ENCODE measurements at regions not wholly inside any gene's neighbourhood (a gene's known extent, or its start where the extent isn't known, plus 50 kb on each side); places are given as distances from the start of the nearest gene placed in this dataset.

DNA sequence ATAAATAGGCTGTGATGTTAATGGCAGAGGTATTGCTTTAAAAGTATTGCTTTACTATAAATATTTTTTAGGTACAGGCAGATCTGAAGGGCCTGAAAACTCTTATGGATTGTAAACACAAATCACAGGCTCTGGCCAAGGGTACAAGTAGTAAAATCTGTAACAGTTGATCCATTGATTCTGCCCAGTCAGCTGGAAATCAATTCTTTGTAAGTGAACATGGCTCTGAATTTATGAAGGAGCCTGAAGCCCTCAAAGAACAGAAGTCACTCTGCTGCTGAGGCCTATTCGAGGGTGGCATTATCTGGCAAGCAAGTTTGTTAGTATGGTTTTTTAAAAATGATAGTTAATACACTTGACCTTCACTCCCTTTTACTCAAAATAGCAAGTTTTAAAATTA is 834.0 kb upstream of the TMPRSS15 start:
- Histone ChIP-seq H3K27me3 (ENCODE audit: control insufficient read depth in 2 of 2, insufficient read depth in 2 of 2, low read length in 2 of 2) (no peaks in the 10 kb centered on the region), H3K4me1 (ENCODE audit: control insufficient read depth, extremely low read depth, insufficient read depth, low read length) (no peaks in the 10 kb centered on the region), H3K27ac (ENCODE audit: insufficient read depth, low read depth, low read length) (no peak overlapping the region), H3K79me2 (ENCODE audit: control insufficient read depth, insufficient read depth, low read length) (no peaks in the 10 kb centered on the region), H2AFZ (ENCODE audit: low read depth, low read length) (no peak overlapping the region), H4K20me1 (replicated peaks; ENCODE audit: control insufficient read depth, extremely low read depth, insufficient read depth, low read length) (no peaks in the 10 kb centered on the region), H3K9ac (replicated peaks; ENCODE audit: extremely low read depth, insufficient read depth, low read length) (no peak overlapping the region), H3K9me3 (replicated peaks; ENCODE audit: control insufficient read depth, insufficient read depth, low read length) (no peaks in the 10 kb centered on the region), H3K36me3 (ENCODE audit: control insufficient read depth in 2 of 2, extremely low read depth in 1 of 2, insufficient read depth in 2 of 2, low read length in 2 of 2) (no peaks in the 10 kb centered on the region), H3K4me2 (ENCODE audit: insufficient read depth, low read length) (no peak overlapping the region), H3K9me1 (replicated peaks; ENCODE audit: control insufficient read depth, extremely low read depth, insufficient read depth, low read length) (no peaks in the 10 kb centered on the region), H3K4me3 (replicated peaks in 1 of 3; ENCODE audit: insufficient read depth in 1 of 3, low read depth in 1 of 3, low read length in 3 of 3) (no peak overlapping the region)
- intact Hi-C loops (cut with micrococcal nuclease): no loop called here
- POLR2A ChIA-PET: no interaction called here
- BruUV-seq (replicated peaks): no TSS peak
- FAIRE-seq (no peak), DNase-seq (ENCODE audit: low read depth, low spot score) (no peak)
- CTCF ChIA-PET: no interaction called here
- dilution Hi-C loops (cut with MboI; ENCODE audit: extremely low pct_ligation_motif_present, low sequenced_read_pairs): no loop called here
- TF ChIP-seq, protein P1, sequence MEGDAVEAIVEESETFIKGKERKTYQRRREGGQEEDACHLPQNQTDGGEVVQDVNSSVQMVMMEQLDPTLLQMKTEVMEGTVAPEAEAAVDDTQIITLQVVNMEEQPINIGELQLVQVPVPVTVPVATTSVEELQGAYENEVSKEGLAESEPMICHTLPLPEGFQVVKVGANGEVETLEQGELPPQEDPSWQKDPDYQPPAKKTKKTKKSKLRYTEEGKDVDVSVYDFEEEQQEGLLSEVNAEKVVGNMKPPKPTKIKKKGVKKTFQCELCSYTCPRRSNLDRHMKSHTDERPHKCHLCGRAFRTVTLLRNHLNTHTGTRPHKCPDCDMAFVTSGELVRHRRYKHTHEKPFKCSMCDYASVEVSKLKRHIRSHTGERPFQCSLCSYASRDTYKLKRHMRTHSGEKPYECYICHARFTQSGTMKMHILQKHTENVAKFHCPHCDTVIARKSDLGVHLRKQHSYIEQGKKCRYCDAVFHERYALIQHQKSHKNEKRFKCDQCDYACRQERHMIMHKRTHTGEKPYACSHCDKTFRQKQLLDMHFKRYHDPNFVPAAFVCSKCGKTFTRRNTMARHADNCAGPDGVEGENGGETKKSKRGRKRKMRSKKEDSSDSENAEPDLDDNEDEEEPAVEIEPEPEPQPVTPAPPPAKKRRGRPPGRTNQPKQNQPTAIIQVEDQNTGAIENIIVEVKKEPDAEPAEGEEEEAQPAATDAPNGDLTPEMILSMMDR (IDR thresholded peaks at IDR 0.05; ENCODE audit: extremely low read depth in 1 of 2, insufficient read depth in 1 of 2, low read depth in 1 of 2, low read length in 2 of 2): no peak
- TF ChIP-seq POLR2A (IDR thresholded peaks at IDR 0.05; ENCODE audit: low read depth, low read length) (no peak), JUN (IDR thresholded peaks at IDR 0.05; ENCODE audit: borderline replicate concordance, insufficient read depth, insufficient read length, low read depth) (no peak), MYC (IDR thresholded peaks at IDR 0.05; ENCODE audit: low read depth, low read length) (no peak), GATA2 (IDR thresholded peaks at IDR 0.05; ENCODE audit: insufficient read depth, insufficient read length, low read depth, low read length) (no peak), EZH2 (IDR thresholded peaks at IDR 0.05; ENCODE audit: borderline replicate concordance, low read depth, low read length, severe bottlenecking) (no peak), POLR2AphosphoS5 (IDR thresholded peaks at IDR 0.05; ENCODE audit: insufficient read depth, low read depth, low read length) (no peak), FOS (IDR thresholded peaks at IDR 0.05; ENCODE audit: borderline replicate concordance, insufficient read depth, low read length) (no peak)
- TF ChIP-seq, protein P2, sequence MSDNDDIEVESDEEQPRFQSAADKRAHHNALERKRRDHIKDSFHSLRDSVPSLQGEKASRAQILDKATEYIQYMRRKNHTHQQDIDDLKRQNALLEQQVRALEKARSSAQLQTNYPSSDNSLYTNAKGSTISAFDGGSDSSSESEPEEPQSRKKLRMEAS (IDR thresholded peaks at IDR 0.05; ENCODE audit: insufficient read depth, insufficient read length): no peak

Measured in endothelial cell of umbilical vein (primary cell).